Endothelial cell (in vitro differentiated cells): ENCODE measurements at regions not wholly inside any gene's neighbourhood (a gene's known extent, or its start where the extent isn't known, plus 50 kb on each side); places are given as distances from the start of the nearest gene placed in this dataset.

Experiments used
- DNase-seq: peaks from one replicate; pipeline ENCODE4 v3.0.0; 2021; ENCODE audit warnings: low spot score
- H3K27ac Mint-ChIP-seq: one replicate; pipeline ENCODE4 v1.8.0; 2021; ENCODE audit warnings: mixed read lengths, inconsistent platforms; ENCODE audit not compliant: unreplicated experiment
- H3K27me3 Mint-ChIP-seq: one replicate; pipeline ENCODE4 v1.8.0; 2021; ENCODE audit warnings: mild to moderate bottlenecking, moderate library complexity, mixed read lengths, inconsistent platforms; ENCODE audit not compliant: unreplicated experiment
- H3K36me3 Mint-ChIP-seq: one replicate; pipeline ENCODE4 v1.8.0; 2021; ENCODE audit warnings: mild to moderate bottlenecking, low read depth, mixed read lengths, inconsistent platforms; ENCODE audit not compliant: unreplicated experiment
- H3K4me1 Mint-ChIP-seq: one replicate; pipeline ENCODE4 v1.8.0; 2021; ENCODE audit warnings: mild to moderate bottlenecking, mixed read lengths, inconsistent platforms; ENCODE audit not compliant: unreplicated experiment
- H3K4me3 Mint-ChIP-seq: one replicate; pipeline ENCODE4 v1.8.0; 2021; ENCODE audit warnings: mild to moderate bottlenecking, mixed read lengths, inconsistent platforms; ENCODE audit not compliant: unreplicated experiment
- H3K9me3 Mint-ChIP-seq: one replicate; pipeline ENCODE4 v1.8.0; 2021; ENCODE audit warnings: mixed read lengths, inconsistent platforms; ENCODE audit not compliant: unreplicated experiment
- CTCF ChIP-seq: fragments of 200-600 bp; sonication (generic); IDR thresholded peaks from one replicate; pipeline ENCODE4 v1.5.0; 2021; ENCODE audit warnings: antibody characterized with exemption; ENCODE audit not compliant: unreplicated experiment

- no peak overlapping the region for H3K4me3 Mint-ChIP-seq
- H3K9me3 Mint-ChIP-seq: no peaks in the 10 kb centered on the region
- H3K27ac Mint-ChIP-seq: no peak overlapping the region
- no peak for DNase-seq
- H3K4me1 Mint-ChIP-seq: peaks cover under 1% of the 10 kb centered on the region
- no peaks in the 10 kb centered on the region for H3K36me3 Mint-ChIP-seq
- no peak for TF ChIP-seq CTCF
- H3K27me3 Mint-ChIP-seq: no peaks in the 10 kb centered on the region
Observed at GRCh38 chr12:13695781-13696180, 285.6 kb downstream of the GRIN2B start.

GRCh38 chr12:13692332-13692731, 289.1 kb downstream of the GRIN2B start:
- Mint-ChIP-seq H3K36me3 (no peaks in the 10 kb centered on the region), H3K4me1 (no peaks in the 10 kb centered on the region), H3K27ac (no peak overlapping the region), H3K9me3 (no peaks in the 10 kb centered on the region), H3K27me3 (no peaks in the 10 kb centered on the region), H3K4me3 (no peak overlapping the region)
- no peak for DNase-seq
- TF ChIP-seq CTCF: no peak

- Mint-ChIP-seq H3K27ac (no peak overlapping the region), H3K4me3 (no peak overlapping the region), H3K27me3 (no peaks in the 10 kb centered on the region), H3K9me3 (no peaks in the 10 kb centered on the region), H3K4me1 (no peaks in the 10 kb centered on the region), H3K36me3 (no peaks in the 10 kb centered on the region)
- TF ChIP-seq CTCF: no peak
- DNase-seq: no peak
Observed at GRCh38 chr12:13691598-13691997, 289.8 kb downstream of the GRIN2B start.

- Mint-ChIP-seq H3K27me3 (no peaks in the 10 kb centered on the region), H3K27ac (no peak overlapping the region), H3K9me3 (no peaks in the 10 kb centered on the region), H3K4me3 (no peak overlapping the region), H3K36me3 (no peaks in the 10 kb centered on the region), H3K4me1 (no peaks in the 10 kb centered on the region)
- no peak for DNase-seq
- no peak for TF ChIP-seq CTCF
Observed at GRCh38 chr12:13687633-13688032, 293.8 kb downstream of the GRIN2B start.

GRCh38 chr12:13686260-13686659, 295.1 kb downstream of the GRIN2B start:
- Mint-ChIP-seq H3K27me3 (no peaks in the 10 kb centered on the region), H3K4me1 (no peaks in the 10 kb centered on the region), H3K9me3 (no peaks in the 10 kb centered on the region), H3K4me3 (no peak overlapping the region), H3K36me3 (no peaks in the 10 kb centered on the region), H3K27ac (no peak overlapping the region)
- no peak for DNase-seq
- TF ChIP-seq CTCF: no peak
